ENCODE measurements at regions not wholly inside any gene's neighbourhood (a gene's known extent, or its start where the extent isn't known, plus 50 kb on each side); places are given as distances from the start of the nearest gene placed in this dataset.
A peak's percentile ranks its signal among the peaks of the same experiment; 100 is the strongest.

DNA sequence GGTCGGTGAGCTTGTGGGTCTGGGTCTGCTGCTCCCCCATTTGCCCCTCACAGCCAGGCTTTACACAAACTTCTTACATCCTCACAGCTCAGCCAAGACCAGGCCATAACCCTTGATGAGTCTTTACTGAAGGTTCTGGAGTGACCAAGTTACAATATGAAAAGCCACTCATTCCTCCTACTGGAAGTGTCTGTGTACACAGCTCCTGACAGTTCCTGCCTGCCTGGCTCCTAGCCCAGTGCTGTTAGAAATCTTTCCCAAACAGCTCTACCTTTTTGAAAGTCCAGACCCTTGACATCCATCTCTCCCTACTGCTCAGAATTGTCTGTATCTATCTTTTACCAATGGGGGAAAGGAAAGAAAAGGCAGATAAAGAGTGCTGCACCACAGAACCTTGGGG, 106.9 kb downstream of the PAX1 start:
- no peak for DNase-seq

DNA sequence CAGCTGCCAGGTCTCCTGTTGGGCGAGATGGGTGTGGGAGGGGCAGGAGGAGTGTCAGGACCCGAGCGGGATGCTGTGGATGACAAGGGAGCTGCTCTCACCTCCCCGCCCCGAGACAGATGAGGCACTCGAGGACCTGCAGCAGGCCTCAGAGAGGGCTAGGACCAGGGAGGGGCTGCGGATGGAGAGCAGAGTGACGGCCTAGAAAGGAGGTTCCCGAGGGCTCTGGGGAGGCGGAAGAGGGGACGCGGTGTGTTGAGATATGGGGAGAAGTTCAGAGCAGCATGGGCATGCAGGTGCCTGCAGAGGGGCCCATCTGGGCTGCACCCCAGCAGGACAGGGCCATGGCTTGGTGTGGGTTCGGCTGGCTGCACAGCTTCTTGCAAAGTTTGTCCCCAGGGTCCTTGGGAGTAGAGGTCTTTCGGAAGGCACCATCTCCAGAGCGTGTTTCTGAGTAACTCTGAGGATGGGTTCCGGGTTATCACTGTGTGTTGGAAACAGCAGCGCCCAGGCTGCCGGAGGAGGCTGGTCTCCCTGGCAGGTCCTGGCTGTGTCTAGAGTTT, 104.6 kb downstream of the PAX1 start:
- DNase-seq = no peak

GRCh38 chr20:21808863-21809664, 103.6 kb downstream of the PAX1 start:
- peak; percentile 18 for DNase-seq

GRCh38 chr20:21808139-21808538, 102.7 kb downstream of the PAX1 start:
- no peak for DNase-seq

GRCh38 chr20:21804802-21805201, 99.3 kb downstream of the PAX1 start:
- no peak for DNase-seq

- no peak for DNase-seq
Observed at GRCh38 chr20:21801193-21801592, 95.7 kb downstream of the PAX1 start.

GRCh38 chr20:21798384-21798783, 92.9 kb downstream of the PAX1 start:
- DNase-seq = no peak

- no peak for DNase-seq
Observed at GRCh38 chr20:21796059-21796458, 90.6 kb downstream of the PAX1 start.

DNA sequence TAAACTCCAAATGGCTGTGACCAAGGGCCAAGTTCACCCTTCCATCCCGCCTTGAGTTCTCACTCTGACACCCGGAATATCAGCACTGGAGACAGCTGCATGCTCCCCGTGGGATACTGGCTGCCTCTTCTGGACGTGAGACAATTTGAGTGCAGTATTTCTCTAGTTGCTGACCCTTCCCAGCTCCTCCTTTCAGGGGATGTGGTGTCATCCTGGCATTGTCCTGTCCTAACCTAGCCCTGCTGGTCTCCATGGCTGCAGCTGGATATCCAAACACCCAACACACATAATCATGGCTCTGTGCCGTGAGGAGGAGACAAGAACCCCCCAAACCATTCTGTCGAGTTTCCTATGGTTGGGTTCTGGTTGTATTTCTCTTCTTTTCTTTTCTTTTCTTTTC, 82.6 kb downstream of the PAX1 start:
- DNase-seq = no peak

DNA sequence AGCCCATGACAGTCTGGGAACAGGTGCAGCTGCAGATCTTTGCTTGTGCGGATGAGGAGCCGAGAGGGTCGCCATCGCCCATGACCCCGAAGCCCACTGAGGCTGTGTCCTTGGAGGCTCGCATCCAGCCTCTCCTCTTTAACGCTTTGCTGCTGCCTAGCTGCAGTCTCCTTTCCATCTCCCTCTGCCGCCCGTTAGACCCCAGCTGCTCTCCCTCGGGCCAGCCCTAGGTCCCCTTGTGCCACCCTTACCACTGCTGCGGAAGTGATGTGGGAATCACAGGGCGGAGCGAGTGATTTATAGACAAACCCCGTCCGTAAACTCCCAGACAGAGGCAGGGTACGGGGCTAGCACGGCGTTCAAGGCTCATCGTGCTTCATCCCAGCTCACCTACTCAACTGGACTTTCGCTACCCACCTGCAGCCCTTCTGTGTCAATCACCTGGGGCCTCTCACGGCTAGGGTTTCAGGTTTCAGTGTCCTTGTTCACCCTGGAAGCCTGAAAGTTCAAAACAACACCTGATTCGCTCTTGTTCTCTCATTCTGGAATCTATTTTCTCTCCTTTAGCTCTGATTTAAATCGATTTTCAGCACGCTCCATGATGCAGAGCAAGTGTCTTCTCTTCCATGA, 76.1 kb downstream of the PAX1 start:
- DNase-seq = no peak

GRCh38 chr20:21780528-21780927, 75.1 kb downstream of the PAX1 start:
- DNase-seq = no peak

Data from inflammatory macrophage treated with lipopolysaccharide for 4 hours (primary cell).